Subcutaneous abdominal adipose tissue (tissue), 5 donors: ENCODE measurements at regions not wholly inside any gene's neighbourhood (a gene's known extent, or its start where the extent isn't known, plus 50 kb on each side); places are given as distances from the start of the nearest gene placed in this dataset.

Experiments
- H3K27ac ChIP-seq: one replicate; pipeline ENCODE4 v1.7.0; 2013; ENCODE audit warnings: low read depth, mild to moderate bottlenecking, inconsistent platforms, low read length, moderate library complexity
- H3K27me3 ChIP-seq, 5 donors: one replicate each; pipeline ENCODE4 v1.7.0; 2013; ENCODE audit warnings: low read length in 5 of 5, inconsistent platforms in 1 of 5; ENCODE audit not compliant: control insufficient read depth in 5 of 5, insufficient read depth in 4 of 5
- H3K36me3 ChIP-seq, 5 donors: one replicate each; pipeline ENCODE4 v1.7.0; 2013; ENCODE audit warnings: low read length in 5 of 5; ENCODE audit not compliant: control insufficient read depth in 5 of 5, insufficient read depth in 5 of 5
- H3K4me1 ChIP-seq, 5 donors: one replicate each; pipeline ENCODE4 v1.7.0; 2013; ENCODE audit warnings: low read length in 5 of 5, mild to moderate bottlenecking in 3 of 5, moderate library complexity in 1 of 5; ENCODE audit not compliant: control insufficient read depth in 5 of 5, insufficient read depth in 5 of 5
- H3K4me3 ChIP-seq, 5 donors: one replicate each; pipeline ENCODE4 v1.7.0; 2013; ENCODE audit warnings: low read length in 5 of 5, low read depth in 1 of 5
- H3K9ac ChIP-seq, 5 donors: one replicate each; pipeline ENCODE4 v1.7.0; 2013; ENCODE audit warnings: low read length in 5 of 5, mild to moderate bottlenecking in 4 of 5, moderate library complexity in 3 of 5
- H3K9me3 ChIP-seq, 5 donors: one replicate each; pipeline ENCODE4 v1.7.0; 2013; ENCODE audit warnings: low read length in 5 of 5; ENCODE audit not compliant: control insufficient read depth in 5 of 5
- donor health status: healthy.
- donor health status: healthy.
- donor health status: healthy.
- donor health status: healthy.
- donor health status: healthy.

- Histone ChIP-seq H3K9ac (no peak overlapping the region), H3K4me1 (no peaks in the 10 kb centered on the region), H3K36me3 (no peaks in the 10 kb centered on the region), H3K27ac (no peak overlapping the region), H3K27me3 (peaks cover 4 to 12% (median 5%) of the 10 kb centered on the region in 5 donors), H3K9me3 (peaks cover 0 to 8% (median 2%) of the 10 kb centered on the region in 5 donors), H3K4me3 (no peak overlapping the region)
Observed at GRCh38 chr19:30083125-30083681, 141.2 kb downstream of the URI1 start.

GRCh38 chr19:30083701-30084156 is 141.7 kb downstream of the URI1 start:
- Histone ChIP-seq H3K4me1 (no peaks in the 10 kb centered on the region), H3K36me3 (no peaks in the 10 kb centered on the region), H3K9ac (no peak overlapping the region), H3K27me3 (peaks cover 0 to 9% (median 5%) of the 10 kb centered on the region in 5 donors), H3K4me3 (no peak overlapping the region), H3K9me3 (peaks cover 0 to 5% (median 2%) of the 10 kb centered on the region in 5 donors), H3K27ac (no peak overlapping the region)

GRCh38 chr19:30084390-30084819 is 142.4 kb downstream of the URI1 start:
- H3K27me3 ChIP-seq = peaks cover 0 to 13% (median 5%) of the 10 kb centered on the region in 5 donors
- H3K27ac ChIP-seq = no peak overlapping the region
- H3K36me3 ChIP-seq = no peaks in the 10 kb centered on the region
- peaks cover 0 to 3% (median under 1%) of the 10 kb centered on the region in 5 donors for H3K9me3 ChIP-seq
- H3K9ac ChIP-seq = no peak overlapping the region
- H3K4me3 ChIP-seq = no peak overlapping the region
- no peaks in the 10 kb centered on the region for H3K4me1 ChIP-seq

GRCh38 chr19:30085394-30085793 is 143.4 kb downstream of the URI1 start:
- Histone ChIP-seq H3K4me3 (no peak overlapping the region), H3K9me3 (peaks cover 0 to under 1% (median 0%) of the 10 kb centered on the region in 5 donors), H3K27ac (no peak overlapping the region), H3K27me3 (peaks cover 0 to 13% (median 5%) of the 10 kb centered on the region in 5 donors), H3K4me1 (no peaks in the 10 kb centered on the region), H3K36me3 (no peaks in the 10 kb centered on the region), H3K9ac (no peak overlapping the region)

GRCh38 chr19:30086220-30086619 is 144.2 kb downstream of the URI1 start:
- H3K4me3 ChIP-seq = no peak overlapping the region
- H3K4me1 ChIP-seq = no peaks in the 10 kb centered on the region
- no peaks in the 10 kb centered on the region for H3K36me3 ChIP-seq
- H3K9me3 ChIP-seq = no peaks in the 10 kb centered on the region
- H3K9ac ChIP-seq = no peak overlapping the region
- H3K27me3 ChIP-seq = peaks cover 0 to 13% (median 4%) of the 10 kb centered on the region in 5 donors
- H3K27ac ChIP-seq = no peak overlapping the region

- Histone ChIP-seq H3K36me3 (no peaks in the 10 kb centered on the region), H3K27me3 (peaks cover 4 to 13% (median 5%) of the 10 kb centered on the region in 5 donors), H3K4me1 (no peaks in the 10 kb centered on the region), H3K27ac (no peak overlapping the region), H3K9me3 (no peaks in the 10 kb centered on the region), H3K9ac (no peak overlapping the region), H3K4me3 (no peak overlapping the region)
Observed at GRCh38 chr19:30086916-30087315, 144.9 kb downstream of the URI1 start.

- Histone ChIP-seq H3K9me3 (no peaks in the 10 kb centered on the region), H3K27ac (no peak overlapping the region), H3K36me3 (no peaks in the 10 kb centered on the region), H3K9ac (no peak overlapping the region), H3K27me3 (peaks cover 0 to 9% (median 4%) of the 10 kb centered on the region in 5 donors), H3K4me1 (no peaks in the 10 kb centered on the region), H3K4me3 (no peak overlapping the region)
Observed at GRCh38 chr19:30087381-30088138, 145.5 kb downstream of the URI1 start.

GRCh38 chr19:30088567-30088966 is 146.5 kb downstream of the URI1 start:
- Histone ChIP-seq H3K27ac (no peak overlapping the region), H3K9ac (no peak overlapping the region), H3K4me3 (no peak overlapping the region), H3K27me3 (peaks cover 0 to 6% (median 4%) of the 10 kb centered on the region in 5 donors), H3K36me3 (no peaks in the 10 kb centered on the region), H3K9me3 (no peaks in the 10 kb centered on the region), H3K4me1 (no peaks in the 10 kb centered on the region)

GRCh38 chr19:30089086-30089665 is 147.1 kb downstream of the URI1 start:
- no peak overlapping the region for H3K27ac ChIP-seq

GRCh38 chr19:30090476-30090875 is 148.4 kb downstream of the URI1 start:
- Histone ChIP-seq H3K4me1 (no peaks in the 10 kb centered on the region), H3K9me3 (no peaks in the 10 kb centered on the region), H3K9ac (no peak overlapping the region), H3K36me3 (no peaks in the 10 kb centered on the region), H3K27ac (no peak overlapping the region), H3K27me3 (peaks cover 0 to 6% (median 4%) of the 10 kb centered on the region in 5 donors), H3K4me3 (no peak overlapping the region)

More at GRCh38 chr19:30089086-30089665, 147.1 kb downstream of the URI1 start:
- Histone ChIP-seq H3K27me3 (peaks cover 0 to 6% (median 4%) of the 10 kb centered on the region in 5 donors), H3K36me3 (no peaks in the 10 kb centered on the region), H3K4me3 (no peak overlapping the region), H3K4me1 (no peaks in the 10 kb centered on the region), H3K9ac (no peak overlapping the region), H3K9me3 (no peaks in the 10 kb centered on the region)
